Liver (tissue), 3 donors: ENCODE measurements at regions not wholly inside any gene's neighbourhood (a gene's known extent, or its start where the extent isn't known, plus 50 kb on each side); places are given as distances from the start of the nearest gene placed in this dataset.
"Not testable (repeated sequence)": the region's sequence is repeated elsewhere in the genome, so short reads cannot be mapped to it uniquely, and the experiment has no call there.

Experiments used
- ATF3 ChIP-seq: IDR thresholded peaks from 2 replicates; pipeline ENCODE4 v1.6.1; 2016; ENCODE audit warnings: antibody characterized with exemption
- CTCF ChIP-seq: fragments of 150-350 bp; IDR thresholded peaks from 2 replicates; pipeline ENCODE4 v1.5.1; 2017; ENCODE audit warnings: improper control_type of control experiment, low read depth, low read length; ENCODE audit not compliant: missing input control
- EGR1 ChIP-seq, 2 donors: IDR thresholded peaks; 2 replicates each; pipeline ENCODE4 v1.6.1; 2016 to 2018; ENCODE audit warnings: antibody characterized with exemption in 2 of 2, low read depth in 2 of 2
- FOXA1 ChIP-seq: IDR thresholded peaks from 2 replicates; pipeline ENCODE4 v1.6.1; 2016; ENCODE audit warnings: antibody characterized with exemption
- GABPA ChIP-seq, 2 donors: IDR thresholded peaks in 1 of 2; conservative IDR thresholded peaks in 1 of 2; 2 replicates each; pipeline ENCODE4 v1.6.1; 2016; ENCODE audit warnings: antibody characterized with exemption in 2 of 2, mild to moderate bottlenecking in 1 of 2, moderate library complexity in 1 of 2
- JUND ChIP-seq, 2 donors: IDR thresholded peaks; 2 replicates each; pipeline ENCODE4 v1.6.1; 2016; ENCODE audit warnings: antibody characterized with exemption in 2 of 2
- RAD21 ChIP-seq, 2 donors: IDR thresholded peaks; 2 replicates each; pipeline ENCODE4 v1.6.1; 2016; ENCODE audit warnings: antibody characterized with exemption in 2 of 2, mild to moderate bottlenecking in 2 of 2
- REST ChIP-seq: IDR thresholded peaks from 2 replicates; pipeline ENCODE4 v1.6.1; 2016; ENCODE audit warnings: antibody characterized with exemption, mild to moderate bottlenecking
- SP1 ChIP-seq: IDR thresholded peaks from 2 replicates; pipeline ENCODE4 v1.6.1; 2018; ENCODE audit warnings: antibody characterized with exemption, mild to moderate bottlenecking
- TAF1 ChIP-seq: conservative IDR thresholded peaks from 2 replicates; pipeline ENCODE4 v1.6.1; 2016; ENCODE audit warnings: antibody characterized with exemption, mild to moderate bottlenecking
- ZBTB33 ChIP-seq: IDR thresholded peaks from 2 replicates; pipeline ENCODE4 v1.6.1; 2016; ENCODE audit warnings: antibody characterized with exemption
- donor health status: healthy.
- donor health status: healthy.

- not testable (repeated sequence) for TF ChIP-seq CTCF; TAF1; FOXA1; RAD21 (IDR thresholded peaks at IDR 0.05); ATF3; ZBTB33; GABPA (IDR thresholded peaks at IDR 0.05 in 1 of 2, conservative IDR thresholded peaks at IDR 0.05 in 1 of 2); REST; JUND (IDR thresholded peaks at IDR 0.05); SP1; EGR1 (IDR thresholded peaks at IDR 0.05; ENCODE audit: low read depth in 2 of 2)
Observed at GRCh38 chr9:42243822-42244221, 60.4 kb downstream of the SPATA31A6 start.
